Activated T-cell treated with anti-CD3 and anti-CD28 coated beads, Interleukin-2, amount 50 U/mL, for 1 hour (primary cell): ENCODE measurements at regions not wholly inside any gene's neighbourhood (a gene's known extent, or its start where the extent isn't known, plus 50 kb on each side); places are given as distances from the start of the nearest gene placed in this dataset.
"Not testable (repeated sequence)": the region's sequence is repeated elsewhere in the genome, so short reads cannot be mapped to it uniquely, and the experiment has no call there.

Experiments
- DNase-seq: peaks from one replicate; pipeline ENCODE4 v3.0.0-alpha.2; 2020

DNA sequence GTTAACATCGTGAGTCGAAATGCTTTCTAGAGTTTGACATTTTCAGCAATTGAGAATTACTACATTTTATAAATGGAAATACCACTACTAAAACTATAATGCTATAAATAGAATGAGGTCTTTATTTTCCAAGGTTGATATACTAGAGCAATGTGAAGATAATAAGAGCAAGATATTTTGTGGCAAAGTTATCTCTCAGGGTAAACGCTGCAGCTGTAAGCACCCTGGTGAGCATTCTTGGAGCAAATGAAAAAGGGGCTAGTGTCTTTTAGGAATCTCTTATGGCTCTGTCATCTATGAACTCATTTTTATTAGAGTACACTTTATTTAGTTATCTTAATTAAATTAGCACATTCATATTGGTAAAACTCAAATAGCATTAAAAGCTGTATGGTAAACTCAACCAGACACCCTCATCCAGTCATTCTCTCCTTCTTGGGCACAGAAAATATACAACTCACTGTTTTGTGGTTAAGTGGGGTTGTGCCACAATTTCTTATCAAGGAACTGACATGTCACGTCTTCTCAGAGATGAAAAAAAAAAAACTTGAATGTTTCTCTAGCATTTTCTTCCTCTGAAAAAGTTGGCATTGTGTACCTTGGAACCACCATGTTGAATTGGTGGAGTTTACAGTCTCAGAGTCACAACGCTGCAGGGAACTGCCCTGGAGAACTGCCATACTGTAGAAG lies 289.5 kb upstream of the PFKP start:
- no peak for DNase-seq

DNA sequence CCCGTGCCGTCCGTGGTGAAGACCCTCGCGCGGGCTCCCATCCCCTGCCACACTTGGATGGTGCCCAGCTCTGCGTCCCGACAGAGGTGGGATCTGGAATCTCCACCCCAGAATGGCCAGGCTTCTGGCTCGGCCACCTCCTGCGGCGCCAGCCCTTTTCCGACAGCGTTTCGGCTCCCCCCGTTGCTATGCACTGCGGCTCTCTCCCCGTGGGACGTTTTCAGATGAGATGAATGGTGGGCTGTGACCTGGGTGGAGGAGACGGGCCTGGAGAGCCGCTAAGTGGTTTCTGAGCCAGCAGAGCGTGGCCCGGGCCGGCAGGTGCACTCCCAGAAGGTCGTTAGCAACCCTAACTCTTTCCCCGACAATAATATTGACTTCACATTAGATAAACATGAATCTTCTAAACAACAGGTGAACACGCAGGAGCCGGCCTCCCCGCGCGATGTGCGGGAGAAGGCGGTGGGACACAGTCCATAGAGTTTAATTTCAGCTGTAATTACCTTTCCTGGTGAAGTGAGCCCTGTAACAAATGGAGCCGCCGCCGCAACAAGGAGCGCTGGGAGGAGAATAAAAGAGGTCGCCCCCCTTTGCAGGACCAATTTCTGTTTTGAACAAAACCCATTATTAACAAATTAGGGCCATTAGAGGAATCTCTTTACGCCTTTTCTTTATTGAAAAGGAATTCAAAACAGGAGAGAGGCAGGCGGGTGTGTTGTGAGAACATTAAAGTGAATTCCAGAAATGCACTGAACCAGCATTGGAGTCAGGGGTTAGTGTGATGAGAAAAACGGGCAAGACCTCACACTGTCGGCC lies 294.3 kb upstream of the PFKP start:
- no peak for DNase-seq

DNA sequence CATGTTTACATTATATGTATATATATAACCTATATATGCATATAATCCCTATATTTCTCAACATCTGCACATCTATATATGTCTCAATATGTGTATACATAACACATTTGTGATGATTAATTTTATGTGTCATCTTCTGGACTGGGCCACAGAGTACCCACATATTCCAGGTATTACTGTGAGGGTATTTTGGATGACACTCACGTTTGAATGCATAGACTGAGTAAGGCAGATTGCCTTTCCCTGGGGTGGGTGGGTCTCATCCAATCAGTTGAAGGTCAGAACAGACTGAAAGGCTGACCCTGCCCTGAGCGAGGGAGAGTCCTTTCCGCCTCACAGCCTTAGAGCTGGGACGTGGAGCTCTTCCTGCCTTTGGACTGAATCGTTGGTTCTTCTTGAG lies 295.2 kb upstream of the PFKP start:
- no peak for DNase-seq

DNA sequence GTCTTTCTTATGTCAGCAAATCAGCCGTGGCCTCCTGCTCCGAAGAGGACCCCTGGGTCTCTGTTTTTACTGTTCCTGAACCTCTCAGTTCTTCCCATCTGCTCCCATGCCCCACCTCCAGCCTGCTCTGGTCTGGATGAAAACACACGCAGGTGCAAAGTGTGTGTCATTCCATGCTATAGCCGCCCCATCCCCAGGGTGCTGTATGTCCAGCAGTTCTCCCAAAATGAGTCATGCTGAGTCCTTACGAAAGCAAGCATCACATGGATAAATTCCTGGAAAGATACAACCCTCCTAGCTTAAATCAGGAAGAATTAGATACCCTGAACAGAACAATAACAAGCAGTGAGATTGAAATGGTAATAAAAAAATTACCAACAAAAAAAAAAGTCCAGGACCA lies 300.1 kb upstream of the PFKP start:
- DNase-seq, result not testable (repeated sequence)

DNA sequence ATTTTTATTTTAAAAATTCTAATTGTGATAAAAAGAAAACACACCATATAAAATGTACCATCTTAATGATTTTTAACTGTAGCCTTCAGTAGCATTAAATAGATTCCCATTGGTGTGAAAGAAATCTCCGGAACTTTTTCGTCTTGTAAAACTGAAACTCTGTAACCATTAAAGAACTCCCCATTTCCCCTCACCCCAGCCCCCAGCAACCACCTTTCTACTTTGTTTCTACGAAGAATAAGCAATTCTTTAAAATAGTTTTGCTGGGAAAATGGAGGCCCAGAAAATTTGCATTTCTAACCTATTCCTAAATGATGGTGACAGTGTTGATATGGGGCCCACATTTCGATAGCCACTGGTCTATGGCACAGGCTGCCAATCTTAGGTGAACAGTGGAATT lies 305.4 kb upstream of the PFKP start:
- no peak for DNase-seq

DNA sequence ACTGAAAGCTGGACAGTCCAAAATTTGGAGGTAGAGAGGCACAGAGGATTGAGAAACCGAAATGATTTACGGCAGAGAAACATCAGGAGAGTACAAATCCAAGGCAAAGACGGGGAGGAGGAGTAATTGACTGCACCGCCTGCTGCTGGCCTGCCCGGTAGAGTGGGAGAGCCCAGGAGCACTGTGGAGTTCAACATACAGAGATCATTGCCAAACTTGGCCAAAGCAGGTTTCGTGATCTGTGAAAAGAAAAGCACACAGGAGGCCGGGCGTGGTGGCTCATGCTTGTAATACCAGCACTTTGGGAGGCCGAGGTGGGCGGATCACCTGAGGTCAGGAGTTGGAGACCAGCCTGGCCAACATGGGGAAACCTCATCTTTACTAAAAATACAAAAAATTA lies 306.0 kb upstream of the PFKP start:
- DNase-seq, result no peak

DNA sequence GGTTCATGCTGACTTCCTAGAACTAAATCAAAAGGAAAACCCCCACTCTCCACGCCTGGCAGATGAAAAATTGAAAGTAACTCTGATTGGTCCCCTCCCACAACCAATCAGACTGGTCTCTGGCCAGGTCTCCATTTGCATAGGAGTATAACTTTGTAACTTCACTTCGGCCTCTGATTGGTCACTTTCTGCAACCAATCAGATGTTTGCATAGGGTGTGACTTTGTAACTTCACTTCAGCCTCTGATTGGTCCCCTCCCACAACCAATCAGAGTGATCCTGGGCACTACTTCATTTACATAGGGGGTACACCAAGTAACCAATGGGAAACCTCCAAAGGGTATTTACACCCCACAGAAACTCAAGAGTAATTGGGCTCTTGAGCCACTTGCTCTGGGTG lies 306.6 kb upstream of the PFKP start:
- DNase-seq, result no peak

DNA sequence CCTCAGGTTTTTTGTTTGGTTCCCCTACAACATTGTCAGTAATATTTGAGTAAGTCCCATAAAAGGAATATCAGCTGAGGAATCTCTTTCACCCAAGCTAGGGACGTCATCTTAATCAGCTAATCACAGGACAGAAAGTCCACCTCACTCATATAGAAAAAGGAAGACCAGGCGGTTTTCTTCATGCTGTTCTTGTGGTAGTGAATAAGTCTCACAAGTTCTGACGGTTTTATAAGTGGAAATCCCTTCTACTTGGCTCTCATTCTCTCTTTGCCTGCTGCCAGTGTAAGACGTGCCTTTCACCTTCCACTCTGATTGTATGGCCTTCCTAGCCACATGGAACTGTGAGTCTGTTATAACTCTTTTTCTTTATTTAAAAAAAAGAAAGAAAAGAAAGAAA lies 308.1 kb upstream of the PFKP start:
- DNase-seq, result no peak

DNA sequence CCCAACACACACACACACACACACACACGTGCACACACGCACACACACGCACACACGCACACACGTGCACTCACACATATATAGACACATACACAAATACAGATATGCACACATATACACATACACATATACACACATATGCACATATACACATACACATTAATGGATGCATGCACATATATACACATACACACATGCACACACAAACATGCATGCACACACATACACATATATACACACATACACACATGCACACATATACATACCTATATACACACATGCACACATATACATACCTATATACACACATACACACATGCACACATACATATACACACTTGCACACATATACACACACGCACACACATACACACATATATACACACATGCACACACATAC lies 312.4 kb upstream of the PFKP start:
- DNase-seq, result no peak

DNA sequence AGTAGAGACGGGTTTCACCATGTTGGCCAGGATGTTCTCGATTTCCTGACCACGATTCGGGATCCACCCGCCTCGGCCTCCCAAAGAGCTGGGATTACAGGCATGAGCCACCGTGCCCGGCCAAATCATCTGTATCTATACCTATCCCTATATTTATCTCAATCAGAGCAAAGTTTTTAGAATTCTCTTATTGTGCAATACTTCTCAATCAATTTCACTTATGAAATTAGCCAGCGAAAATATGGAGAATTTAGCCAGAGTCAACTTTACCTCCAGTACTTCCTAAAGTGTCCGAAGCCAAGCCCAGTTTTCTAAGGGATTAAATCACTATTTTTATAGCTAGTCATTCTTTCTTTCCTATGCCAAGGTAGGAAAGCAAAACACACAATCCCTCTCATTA lies 319.1 kb upstream of the PFKP start:
- no peak for DNase-seq

DNA sequence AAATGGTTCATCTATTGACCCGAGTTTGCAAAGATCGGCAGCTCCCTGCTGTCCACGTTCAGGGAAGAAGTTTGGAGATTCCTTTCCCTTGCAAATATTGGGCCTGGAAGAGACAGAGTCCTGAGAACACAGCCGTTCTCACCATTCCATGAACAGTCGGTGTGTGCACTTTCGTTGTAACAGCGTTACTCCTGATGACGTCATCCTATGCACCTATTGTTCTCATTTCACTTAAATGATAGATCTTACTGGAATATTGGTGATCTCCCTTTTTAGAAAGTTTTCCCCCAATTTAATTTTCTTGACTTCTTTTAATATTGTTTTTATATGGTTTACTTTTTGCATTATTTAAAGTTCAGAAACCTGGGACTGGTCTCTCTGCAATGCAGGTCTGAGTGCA lies 320.7 kb upstream of the PFKP start:
- DNase-seq, result no peak

DNA sequence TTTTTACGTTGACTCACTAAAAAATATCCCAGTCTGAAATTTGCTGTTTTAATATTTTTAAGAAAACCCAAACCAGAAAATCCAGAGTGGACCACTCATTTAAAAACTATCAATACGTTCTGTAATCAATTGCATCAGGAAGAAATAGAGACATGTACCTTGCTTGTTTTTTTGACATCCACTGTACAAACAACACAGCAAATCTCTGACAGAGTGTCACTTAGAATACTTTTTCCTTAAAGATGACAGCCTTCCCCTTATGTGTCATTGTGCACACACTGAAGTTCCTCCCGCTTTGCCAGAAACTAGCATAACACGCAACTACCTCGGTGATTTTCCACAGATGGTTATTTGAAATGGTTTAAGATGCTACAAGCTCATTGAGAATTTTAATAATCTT lies 321.7 kb upstream of the PFKP start:
- no peak for DNase-seq

DNA sequence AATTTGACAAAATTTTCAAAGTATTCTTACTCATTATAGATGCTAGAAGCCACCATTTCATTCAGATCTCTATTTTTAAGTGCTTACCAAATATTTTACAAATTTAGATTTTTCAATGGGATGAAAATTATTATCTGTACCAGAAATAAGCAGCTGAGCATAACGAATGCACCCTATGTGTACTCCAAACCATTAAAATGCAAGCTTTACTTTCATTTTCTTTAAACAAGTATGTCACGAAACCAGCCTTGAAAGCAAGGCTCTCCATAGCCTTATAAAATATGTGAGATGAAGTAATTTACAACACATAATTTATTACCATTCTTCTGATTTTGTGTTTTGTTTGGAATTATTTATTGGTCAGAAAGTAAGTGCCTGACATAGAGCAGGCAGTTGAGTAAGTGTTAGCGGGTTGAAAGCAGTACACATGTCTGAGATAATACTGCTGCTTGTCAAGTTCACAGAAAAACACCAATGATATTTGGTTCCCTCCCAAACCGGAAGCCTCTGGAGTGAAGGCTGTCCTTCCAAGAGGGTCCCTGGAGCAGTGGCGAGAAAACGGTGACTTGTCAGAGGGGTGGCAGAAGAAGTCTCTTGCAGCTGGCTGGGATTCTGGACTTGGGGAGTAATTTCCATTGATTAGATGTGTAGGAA lies 322.7 kb upstream of the PFKP start:
- DNase-seq, result no peak

DNA sequence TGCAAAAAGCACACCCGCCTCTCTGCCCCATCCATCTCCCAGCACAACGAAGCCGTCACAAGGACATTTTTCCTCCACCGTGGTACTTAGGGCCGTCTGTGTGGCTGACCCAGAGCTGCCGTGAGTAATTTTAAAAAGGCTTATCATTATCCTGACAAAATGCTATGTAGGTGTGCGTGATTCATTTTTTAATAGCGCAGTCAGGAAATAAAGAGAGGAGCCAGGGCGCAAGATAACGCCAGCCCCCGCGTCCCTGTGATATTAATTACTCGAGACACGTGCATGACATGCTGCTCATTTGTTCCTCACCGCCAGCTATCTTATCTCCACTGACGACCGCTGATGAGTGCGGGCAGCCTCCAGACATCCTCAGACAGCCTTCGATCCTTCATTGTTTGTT lies 332.7 kb upstream of the PFKP start:
- DNase-seq, result no peak

DNA sequence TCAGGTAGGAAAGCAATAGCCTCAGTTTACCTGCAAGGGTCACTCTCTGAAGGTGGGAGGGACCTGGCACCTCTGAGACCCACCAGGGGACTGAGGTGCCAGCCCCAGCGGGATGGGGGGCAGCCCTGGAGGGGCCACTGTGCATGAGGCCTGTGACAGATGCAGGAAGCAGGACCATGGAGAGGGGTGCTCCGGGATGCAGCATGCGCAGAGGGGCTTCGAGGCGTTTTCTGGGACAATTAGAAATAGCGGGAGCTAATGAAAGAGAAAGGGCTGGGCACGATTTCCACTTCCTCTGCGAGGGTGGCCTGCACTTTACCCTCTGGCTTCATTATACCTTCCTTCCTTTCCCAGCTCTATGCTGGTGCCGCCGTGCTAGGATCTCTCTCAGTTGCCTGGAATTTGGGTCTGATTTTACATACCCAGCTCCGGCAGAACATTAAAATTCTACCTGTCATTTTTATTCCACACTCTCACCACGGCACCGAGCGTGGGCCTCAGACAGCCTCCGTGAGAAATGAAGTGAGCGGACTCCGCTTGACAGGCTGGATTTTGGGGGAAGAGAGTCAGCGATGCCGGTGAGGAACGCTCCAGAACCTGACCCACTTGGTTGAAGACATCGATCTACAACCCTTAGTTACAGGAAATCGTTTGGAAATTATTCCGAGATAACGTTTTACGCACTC lies 333.9 kb upstream of the PFKP start:
- no peak for DNase-seq

DNA sequence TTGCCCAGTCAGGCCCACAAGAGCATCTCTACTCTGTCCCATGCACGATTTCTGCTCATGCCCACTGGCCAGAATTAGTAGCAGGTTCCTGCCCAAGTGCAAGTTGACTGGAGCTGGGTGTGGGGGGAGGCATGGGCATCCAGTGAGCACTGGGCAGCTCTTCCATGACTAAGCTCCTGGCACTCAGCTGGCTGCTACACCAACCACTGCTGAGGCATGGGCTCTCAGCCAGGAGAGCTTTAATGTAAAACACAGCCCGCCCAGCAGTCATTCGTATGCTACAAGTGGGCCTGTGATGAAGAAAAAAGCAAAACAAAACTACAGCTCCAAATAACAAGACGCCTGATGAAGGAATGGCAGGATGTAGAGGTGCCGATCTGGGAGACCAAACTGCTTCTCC lies 335.4 kb upstream of the PFKP start:
- DNase-seq, result no peak

DNA sequence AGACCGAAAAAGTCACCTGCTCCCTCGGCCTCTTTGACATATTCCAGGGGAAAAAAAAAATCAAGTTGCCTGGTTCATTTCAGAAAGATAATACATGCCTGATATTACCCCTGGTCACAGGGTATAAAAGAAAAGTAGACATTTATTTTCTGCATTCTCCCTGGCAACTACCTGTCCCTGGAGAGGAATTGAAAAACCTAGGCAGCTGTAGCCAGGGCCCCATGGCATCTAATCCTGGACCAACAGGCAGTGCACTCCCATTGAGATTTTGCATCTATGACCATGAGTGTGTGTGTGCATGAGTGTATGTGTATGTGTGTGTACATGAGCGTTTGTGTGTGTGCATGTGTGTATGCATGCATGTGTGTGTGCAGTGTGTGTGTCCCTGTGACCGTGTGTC lies 338.2 kb upstream of the PFKP start:
- no peak for DNase-seq

DNA sequence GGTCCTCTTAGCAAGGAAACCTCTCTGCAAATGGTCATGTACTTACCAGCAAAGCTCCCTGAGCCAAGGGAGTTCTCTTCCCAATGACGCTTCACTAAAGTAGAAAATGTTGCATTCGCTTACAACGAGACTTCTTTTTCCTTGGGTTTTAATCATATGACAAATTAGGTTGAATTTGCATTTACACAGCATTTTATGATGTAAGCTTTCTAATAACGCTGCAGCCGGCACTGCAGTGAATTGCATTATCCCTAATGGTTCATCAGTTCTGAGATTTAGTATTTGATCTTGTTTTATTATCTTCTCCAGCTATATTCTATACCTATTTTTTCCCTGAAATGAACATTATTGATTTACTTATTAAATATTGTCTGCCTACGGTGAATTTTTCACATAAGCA lies 339.3 kb upstream of the PFKP start:
- no peak for DNase-seq

DNA sequence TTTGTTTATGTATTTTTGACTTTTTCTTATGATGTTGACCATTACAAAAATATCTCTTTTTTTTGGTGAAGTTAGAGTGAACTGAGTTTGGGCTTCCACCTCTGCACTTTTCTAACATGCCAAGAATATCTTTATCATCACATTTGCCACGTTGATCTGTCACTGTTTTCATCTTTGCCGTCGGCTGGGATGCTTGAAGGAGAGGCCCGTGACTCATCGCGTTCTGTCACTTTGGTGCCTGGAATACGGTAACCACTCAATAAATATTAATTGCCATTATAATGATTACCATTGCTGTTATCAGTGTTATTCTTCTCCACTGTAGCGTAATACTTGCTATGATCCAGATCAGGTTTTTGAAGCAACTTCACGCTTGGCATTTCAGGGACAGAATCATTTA lies 350.8 kb upstream of the PFKP start:
- DNase-seq, result no peak

DNA sequence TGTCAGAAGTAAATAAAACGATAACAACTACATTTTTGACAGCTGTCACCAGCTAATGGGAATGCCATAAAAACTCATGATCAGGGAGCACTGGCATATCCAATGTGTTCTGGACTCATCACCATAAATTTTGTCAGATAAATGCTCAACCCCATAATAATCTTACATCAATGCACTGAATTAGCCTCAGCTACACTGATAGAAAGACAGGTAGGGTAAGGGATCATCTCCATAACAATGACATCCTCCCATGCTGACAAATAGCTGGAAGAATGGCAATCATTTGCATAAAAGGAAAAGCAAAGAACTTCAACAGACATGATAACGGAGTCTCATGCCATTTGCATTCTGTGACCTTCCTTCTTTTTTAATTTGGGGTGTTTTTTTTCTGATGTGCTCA lies 352.8 kb upstream of the PFKP start:
- no peak for DNase-seq

DNA sequence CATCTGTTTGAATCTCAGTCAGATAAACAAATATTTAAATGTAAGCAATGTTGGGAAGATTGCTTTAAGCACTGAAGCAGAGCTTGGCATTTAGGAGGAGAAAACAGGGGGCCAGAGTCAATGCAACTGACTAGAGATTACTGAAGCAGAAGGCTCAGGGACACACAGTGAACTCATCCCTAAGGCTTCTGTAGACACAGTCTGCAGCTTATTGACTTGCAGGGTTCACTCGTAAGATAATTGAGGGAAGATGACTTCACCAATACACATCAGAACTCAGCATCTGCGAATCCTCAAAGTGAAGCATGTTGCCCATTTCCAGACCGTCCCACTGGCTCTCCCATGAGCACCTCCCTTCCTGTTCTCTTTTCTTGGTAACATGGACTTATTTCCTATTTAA lies 363.4 kb upstream of the PFKP start:
- DNase-seq, result no peak

DNA sequence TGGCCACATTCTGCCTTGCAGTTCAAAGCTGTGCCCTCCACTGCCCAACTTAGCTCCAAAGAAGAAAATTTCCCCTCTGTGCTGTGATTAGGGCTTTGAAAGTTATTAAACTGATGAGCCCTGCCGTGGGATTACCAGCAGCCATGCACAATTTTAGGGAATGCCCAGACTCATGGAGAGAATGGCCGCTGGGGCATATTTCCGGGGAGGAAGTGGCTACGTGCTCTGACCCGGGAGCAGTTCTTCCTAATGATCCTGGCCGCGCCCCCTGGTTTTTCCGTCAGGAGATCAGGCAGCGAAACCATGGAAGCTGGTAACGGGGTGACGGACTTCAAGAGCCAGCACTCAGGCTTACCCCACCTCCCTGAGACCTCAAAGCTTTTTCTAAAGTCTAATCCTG lies 365.5 kb upstream of the PFKP start:
- DNase-seq, result no peak

DNA sequence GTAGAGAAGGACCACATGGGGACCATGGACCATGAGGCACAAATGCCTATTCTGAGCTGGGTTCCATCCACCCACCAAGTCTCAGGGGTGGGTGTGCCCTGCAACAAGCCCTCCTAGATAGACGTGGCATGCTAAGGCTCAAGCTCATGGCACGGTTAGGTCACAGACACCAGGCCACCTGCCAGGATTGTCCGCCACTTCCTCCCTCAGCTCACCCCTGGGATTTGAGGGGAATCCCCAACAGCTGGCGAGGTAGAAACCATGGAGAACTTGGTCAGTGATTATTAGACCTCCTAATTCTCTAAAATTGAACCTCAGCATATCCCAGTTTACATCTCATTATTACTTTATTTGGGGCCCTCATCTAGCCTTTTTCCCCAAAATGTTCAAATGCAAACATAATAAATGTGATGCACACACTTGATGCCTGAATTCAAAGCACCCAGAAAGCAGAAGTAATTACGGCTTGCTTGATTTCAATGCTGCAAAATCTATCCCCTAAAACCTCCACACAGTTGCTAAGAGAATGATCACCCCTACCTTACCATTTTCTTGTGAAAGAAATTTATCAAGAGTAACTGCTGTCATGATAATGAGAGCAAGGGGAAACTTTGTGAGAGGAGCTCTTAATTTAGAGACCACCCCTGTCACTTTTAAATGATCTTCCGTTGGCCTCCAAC lies 366.6 kb upstream of the PFKP start:
- no peak for DNase-seq
